GM12892 (cell line): ENCODE measurements at regions not wholly inside any gene's neighbourhood (a gene's known extent, or its start where the extent isn't known, plus 50 kb on each side); places are given as distances from the start of the nearest gene placed in this dataset.

Source experiments
- POLR2A ChIP-seq: IDR thresholded peaks from 2 replicates; pipeline ENCODE4 v1.6.1; 2011; ENCODE audit warnings: low read depth, low read length, control low read depth
- POLR2AphosphoS5 ChIP-seq: IDR thresholded peaks from 2 replicates; pipeline ENCODE4 v1.6.1; 2011; ENCODE audit warnings: low read depth, low read length, control low read depth
- TAF1 ChIP-seq: IDR thresholded peaks from 2 replicates; pipeline ENCODE4 v1.6.1; 2011; ENCODE audit warnings: low read depth, mild to moderate bottlenecking, control low read depth, low read length, borderline replicate concordance

- no peak for TF ChIP-seq POLR2AphosphoS5
- no peak for TF ChIP-seq POLR2A
- TF ChIP-seq TAF1: no peak
Observed at GRCh38 chr2:145801210-145801609, 1281.3 kb upstream of the ZEB2 start.
